CD14-positive monocyte (primary cell): ENCODE measurements at regions not wholly inside any gene's neighbourhood (a gene's known extent, or its start where the extent isn't known, plus 50 kb on each side); places are given as distances from the start of the nearest gene placed in this dataset.

Experiments
- DNase-seq, 3 donors: peaks; one replicate each; pipeline ENCODE4 v3.0.0-alpha.2; 2011 to 2022
- H2AFZ ChIP-seq: 2 replicates; pipeline ENCODE4 v1.6.0; 2012; ENCODE audit warnings: mild to moderate bottlenecking, low read depth, low read length, inconsistent platforms; ENCODE audit not compliant: insufficient read depth, poor library complexity, severe bottlenecking
- H3K27ac ChIP-seq, 2 donors: 1 replicate in 1 of 2; 2 replicates in 1 of 2; pipeline ENCODE4 v1.5.1; 2012 to 2013; ENCODE audit warnings: low read length in 2 of 2, control low read depth in 1 of 2, inconsistent platforms in 1 of 2, low read depth in 1 of 2, mild to moderate bottlenecking in 1 of 2
- H3K27me3 ChIP-seq, 2 donors: one replicate each; pipeline versions ENCODE4 v1.6.0 to v1.6.1; 2011 to 2013; ENCODE audit warnings: low read length in 2 of 2; ENCODE audit not compliant: control insufficient read depth in 2 of 2, insufficient read depth in 2 of 2
- H3K36me3 ChIP-seq, 2 donors: replicated peaks in 1 of 2; 1 replicate in 1 of 2; 2 replicates in 1 of 2; pipeline versions ENCODE4 v1.5.1 to v1.6.1; 2012 to 2013; ENCODE audit warnings: low read length in 2 of 2, control low read depth in 1 of 2, inconsistent platforms in 1 of 2, mild to moderate bottlenecking in 1 of 2; ENCODE audit not compliant: insufficient read depth in 2 of 2, control insufficient read depth in 1 of 2
- H3K4me1 ChIP-seq, 2 donors: 1 replicate in 1 of 2; 2 replicates in 1 of 2; pipeline versions ENCODE4 v1.5.1 to v1.6.1; 2012 to 2013; ENCODE audit warnings: low read length in 2 of 2, control low read depth in 1 of 2, inconsistent platforms in 1 of 2, mild to moderate bottlenecking in 1 of 2, moderate library complexity in 1 of 2; ENCODE audit not compliant: insufficient read depth in 2 of 2, control insufficient read depth in 1 of 2
- H3K4me2 ChIP-seq: replicated peaks from 2 replicates; pipeline ENCODE3; 2012; ENCODE audit warnings: low read length, moderate library complexity, mild to moderate bottlenecking; ENCODE audit not compliant: poor library complexity, severe bottlenecking; ENCODE audit errors: extremely low read depth
- H3K4me3 ChIP-seq, 3 experiments: fragments of 200-600 bp in 1 of 3; sonication (generic) in 1 of 3; replicated peaks in 1 of 3; 1 replicate in 2 of 3; 2 replicates in 1 of 3; pipeline ENCODE4 v1.5.1; 2011 to 2013; ENCODE audit warnings: low read length in 3 of 3, mild to moderate bottlenecking in 3 of 3, control low read depth in 2 of 3, low read depth in 2 of 3, inconsistent platforms in 1 of 3, moderate library complexity in 1 of 3
- H3K79me2 ChIP-seq: 2 replicates; pipeline ENCODE4 v1.6.0; 2012; ENCODE audit warnings: mild to moderate bottlenecking, control low read depth, inconsistent platforms, low read length, moderate library complexity; ENCODE audit not compliant: insufficient read depth
- H3K9ac ChIP-seq: 2 replicates; pipeline ENCODE4 v1.6.0; 2017; ENCODE audit warnings: low read length, mild to moderate bottlenecking; ENCODE audit not compliant: insufficient read depth, poor library complexity, severe bottlenecking
- H3K9me3 ChIP-seq, 2 donors: replicated peaks in 1 of 2; 1 replicate in 1 of 2; 2 replicates in 1 of 2; pipeline versions ENCODE4 v1.5.1 to v1.6.1; 2012 to 2013; ENCODE audit warnings: low read length in 2 of 2, control low read depth in 1 of 2; ENCODE audit not compliant: control insufficient read depth in 1 of 2, insufficient read depth in 1 of 2
- H4K20me1 ChIP-seq: 2 replicates; pipeline ENCODE4 v1.6.0; 2012; ENCODE audit warnings: mild to moderate bottlenecking, low read length, control low read depth, moderate library complexity; ENCODE audit not compliant: insufficient read depth
- H3K27ac Mint-ChIP-seq, 7 donors: one replicate each; pipeline ENCODE4 v1.8.0; 2020; ENCODE audit warnings: mild to moderate bottlenecking in 7 of 7, mixed read lengths in 7 of 7, moderate library complexity in 6 of 7, inconsistent platforms in 2 of 7
- H3K27me3 Mint-ChIP-seq, 3 donors: one replicate each; pipeline ENCODE4 v1.8.0; 2021 to 2022; ENCODE audit warnings: low read depth in 3 of 3, mild to moderate bottlenecking in 3 of 3, mixed read lengths in 3 of 3, moderate library complexity in 3 of 3, inconsistent platforms in 1 of 3
- H3K36me3 Mint-ChIP-seq, 2 donors: one replicate each; pipeline ENCODE4 v1.8.0; 2020; ENCODE audit warnings: mixed read lengths in 2 of 2, inconsistent platforms in 1 of 2, mild to moderate bottlenecking in 1 of 2
- H3K4me1 Mint-ChIP-seq: one replicate; pipeline ENCODE4 v1.8.0; 2020; ENCODE audit warnings: mild to moderate bottlenecking, mixed read lengths
- H3K4me3 Mint-ChIP-seq, 2 donors: one replicate each; pipeline ENCODE4 v1.8.0; 2020; ENCODE audit warnings: mild to moderate bottlenecking in 2 of 2, mixed read lengths in 2 of 2, moderate library complexity in 1 of 2
- H3K9me3 Mint-ChIP-seq, 7 donors: one replicate each; pipeline ENCODE4 v1.8.0; 2020 to 2022; ENCODE audit warnings: mixed read lengths in 7 of 7, mild to moderate bottlenecking in 6 of 7, moderate library complexity in 6 of 7, inconsistent platforms in 2 of 7
- CTCF ChIP-seq: fragments of 200-600 bp; IDR thresholded peaks from one replicate; pipeline ENCODE4 v1.8.0; 2022; ENCODE audit warnings: antibody characterized with exemption, mild to moderate bottlenecking
- WGBS: methylation state at CpG from one replicate; pipeline ENCODE4 v1.1.5; 2013; ENCODE audit warnings: missing lambda C conversion rate; ENCODE audit not compliant: insufficient coverage; 5-methylcytosine and 5-hydroxymethylcytosine counted together
- intact Hi-C, 2 donors: fragments of 100-400 bp; cut with micrococcal nuclease; formaldehyde crosslinking; loops; one replicate each; pipeline versions ENCODE4 v1.15.0 to v1.15.1; 2023

DNA sequence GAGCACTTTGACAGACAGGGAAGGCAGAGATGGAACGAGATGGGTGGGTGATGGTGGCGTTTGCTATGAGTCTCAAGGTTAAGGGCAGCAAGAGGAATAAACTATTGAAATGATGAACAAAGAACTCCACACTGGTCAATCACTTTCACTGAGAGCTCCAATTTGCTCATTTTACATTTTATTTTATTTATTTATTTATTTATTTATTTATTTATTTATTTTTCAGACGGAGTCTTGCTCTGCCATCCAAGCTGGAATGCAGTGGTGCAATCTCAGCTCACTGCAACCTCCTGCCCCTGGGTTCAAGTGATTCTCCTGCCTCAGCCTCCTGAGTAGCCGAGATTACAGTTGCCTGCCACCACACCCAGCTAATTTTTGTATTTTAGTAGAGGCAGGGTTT lies 669.1 kb downstream of the HS3ST4 start:
- Histone ChIP-seq H2AFZ (no peak overlapping the region), H4K20me1 (no peaks in the 10 kb centered on the region), H3K27me3 (no peaks in the 10 kb centered on the region), H3K9me3 (peaks cover 0 to under 1% of the 10 kb centered on the region in 2 donors), H3K36me3 (no peaks in the 10 kb centered on the region), H3K27ac (no peak overlapping the region), H3K9ac (no peak overlapping the region), H3K4me2 (no peak overlapping the region), H3K79me2 (no peaks in the 10 kb centered on the region), H3K4me3 (no peak overlapping the region), H3K4me1 (no peaks in the 10 kb centered on the region)
- no peak for TF ChIP-seq CTCF
- intact Hi-C loops: no loop called here
- Mint-ChIP-seq H3K4me3 (no peak overlapping the region), H3K27me3 (peaks cover 0 to 4% (median 2%) of the 10 kb centered on the region in 3 donors), H3K9me3 (peaks cover 0 to 7% (median 1%) of the 10 kb centered on the region in 7 donors), H3K36me3 (no peaks in the 10 kb centered on the region), H3K27ac (no peak overlapping the region), H3K4me1 (no peaks in the 10 kb centered on the region)
- DNase-seq: no peak
- no CpG with 5 or more reads among the region's 4 CpGs for WGBS

GRCh38 chr16:26363581-26363980 lies 671.8 kb downstream of the HS3ST4 start:
- WGBS: 67% methylated on average over 1 of the region's 1 CpG
- no peaks in the 10 kb centered on the region for H3K9me3 ChIP-seq
- H4K20me1 ChIP-seq: no peaks in the 10 kb centered on the region
- H3K4me3 Mint-ChIP-seq: no peak overlapping the region
- H3K27ac Mint-ChIP-seq: no peak overlapping the region
- H3K36me3 ChIP-seq: no peaks in the 10 kb centered on the region
- no peak for TF ChIP-seq CTCF
- no peaks in the 10 kb centered on the region for H3K27me3 ChIP-seq
- H3K79me2 ChIP-seq: no peaks in the 10 kb centered on the region
- no peak overlapping the region for H3K4me3 ChIP-seq
- intact Hi-C loops: no loop called here
- H3K4me2 ChIP-seq: no peak overlapping the region
- H3K27ac ChIP-seq: no peak overlapping the region
- H2AFZ ChIP-seq: no peak overlapping the region
- H3K9ac ChIP-seq: no peak overlapping the region
- DNase-seq: no peak
- peaks cover 0 to 3% (median 0%) of the 10 kb centered on the region in 7 donors for H3K9me3 Mint-ChIP-seq
- no peaks in the 10 kb centered on the region for H3K36me3 Mint-ChIP-seq
- H3K4me1 Mint-ChIP-seq: no peaks in the 10 kb centered on the region
- H3K27me3 Mint-ChIP-seq: peaks cover 0 to 5% (median 3%) of the 10 kb centered on the region in 3 donors
- no peaks in the 10 kb centered on the region for H3K4me1 ChIP-seq
